ENCODE measurements at regions not wholly inside any gene's neighbourhood (a gene's known extent, or its start where the extent isn't known, plus 50 kb on each side); places are given as distances from the start of the nearest gene placed in this dataset.
A peak's percentile ranks its signal among the peaks of the same experiment; 100 is the strongest.

DNA sequence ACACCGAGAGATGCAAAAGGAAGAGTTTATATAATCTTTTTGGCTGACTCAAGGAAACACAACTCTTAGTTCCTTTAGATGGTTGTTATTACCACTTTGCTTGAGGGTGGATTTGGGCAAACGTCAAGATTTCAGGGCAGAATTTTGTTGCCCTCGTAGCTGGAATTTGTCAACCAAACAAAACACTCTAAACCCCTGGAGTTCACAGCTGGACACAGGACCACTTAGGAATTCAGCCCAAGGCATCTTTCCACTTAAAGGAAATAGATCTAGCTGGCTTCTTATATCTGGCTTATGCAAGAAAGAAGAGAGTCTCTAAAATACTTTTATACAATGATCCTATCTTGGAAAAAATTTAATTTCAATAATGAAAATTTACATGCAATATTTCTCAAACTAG lies 237.8 kb upstream of the LRIG3 start:
- ChIA-PET CTCF (interaction anchor here (2.4 kb wide), 1 partner anchor 8 kb away, joined by 20 read pairs; no protein-coding TSS in a partner anchor), POLR2A (no interaction called here), RAD21 (ENCODE audit: low non-redundant PET in 1 of 2, low total read pairs in 2 of 2, uncharacterized antibody in 2 of 2, unreplicated experiment in 2 of 2) (no interaction called here)
- no peak for TF ChIP-seq YY1 (IDR thresholded peaks at IDR 0.05; ENCODE audit: extremely low read depth, insufficient replicate concordance, low read depth, low read length)
- Histone ChIP-seq H3K4me2 (ENCODE audit: low read length) (no peak overlapping the region), H3K4me3 (replicated peaks in 1 of 2; ENCODE audit: low read depth in 1 of 2, low read length in 2 of 2) (no peak overlapping the region), H3K36me3 (ENCODE audit: control insufficient read depth in 1 of 2, insufficient read depth in 2 of 2, low read length in 2 of 2) (no peaks in the 10 kb centered on the region), H3K9ac (ENCODE audit: low read length) (no peak overlapping the region), H2AFZ (ENCODE audit: low read depth, low read length, poor library complexity, severe bottlenecking) (no peak overlapping the region), H3K27ac (ENCODE audit: low read depth, low read length) (no peak overlapping the region), H3K79me2 (ENCODE audit: insufficient read depth, low read length) (no peaks in the 10 kb centered on the region), H3K9me2 (ENCODE audit: insufficient read depth) (no peaks in the 10 kb centered on the region), H3K9me3 (ENCODE audit: control insufficient read depth in 1 of 2, insufficient read depth in 1 of 2, low read depth in 1 of 2, low read length in 2 of 2) (no peaks in the 10 kb centered on the region), H3K4me1 (ENCODE audit: control insufficient read depth in 1 of 2, insufficient read depth in 2 of 2, low read length in 2 of 2) (no peaks in the 10 kb centered on the region), H3K27me3 (ENCODE audit: insufficient read depth, low read length) (no peaks in the 10 kb centered on the region), H4K20me1 (ENCODE audit: insufficient read depth) (no peaks in the 10 kb centered on the region)
- ATAC-seq (no peak), DNase-seq (ENCODE audit: low read depth, low spot score) (no peak)
- intact Hi-C loops (cut with micrococcal nuclease) = no loop called here
- no TSS peak for BruUV-seq (replicated peaks)

DNA sequence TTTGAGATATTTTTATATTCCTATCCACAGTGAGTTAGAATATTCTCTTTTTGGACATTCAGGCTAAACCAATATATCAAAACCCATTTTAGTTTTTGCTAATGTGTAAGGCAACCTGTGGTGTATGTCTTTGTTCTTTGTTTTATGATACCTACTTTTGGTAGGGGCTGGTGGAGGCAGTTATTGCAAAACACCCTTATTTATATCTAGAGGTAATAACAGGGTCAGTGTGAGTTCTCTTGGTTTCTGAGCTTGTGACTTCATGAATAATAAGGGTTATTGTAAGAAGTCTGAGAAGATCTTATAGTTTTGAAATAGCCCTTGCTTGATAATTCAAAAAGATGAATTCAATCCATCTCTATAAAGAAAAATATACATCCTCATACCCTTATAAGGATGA lies 235.1 kb upstream of the LRIG3 start:
- ChIA-PET CTCF (no interaction called here), POLR2A (no interaction called here), RAD21 (ENCODE audit: low non-redundant PET in 1 of 2, low total read pairs in 2 of 2, uncharacterized antibody in 2 of 2, unreplicated experiment in 2 of 2) (no interaction called here)
- Histone ChIP-seq H3K4me2 (ENCODE audit: low read length) (no peak overlapping the region), H3K4me3 (replicated peaks in 1 of 2; ENCODE audit: low read depth in 1 of 2, low read length in 2 of 2) (no peak overlapping the region), H3K9me2 (ENCODE audit: insufficient read depth) (no peaks in the 10 kb centered on the region), H3K27ac (ENCODE audit: low read depth, low read length) (no peak overlapping the region), H3K79me2 (ENCODE audit: insufficient read depth, low read length) (no peaks in the 10 kb centered on the region), H3K36me3 (ENCODE audit: control insufficient read depth in 1 of 2, insufficient read depth in 2 of 2, low read length in 2 of 2) (no peaks in the 10 kb centered on the region), H3K9me3 (ENCODE audit: control insufficient read depth in 1 of 2, insufficient read depth in 1 of 2, low read depth in 1 of 2, low read length in 2 of 2) (no peaks in the 10 kb centered on the region), H2AFZ (ENCODE audit: low read depth, low read length, poor library complexity, severe bottlenecking) (no peak overlapping the region), H4K20me1 (ENCODE audit: insufficient read depth) (no peaks in the 10 kb centered on the region), H3K27me3 (ENCODE audit: insufficient read depth, low read length) (no peaks in the 10 kb centered on the region), H3K9ac (ENCODE audit: low read length) (no peak overlapping the region), H3K4me1 (ENCODE audit: control insufficient read depth in 1 of 2, insufficient read depth in 2 of 2, low read length in 2 of 2) (no peaks in the 10 kb centered on the region)
- DNase-seq (ENCODE audit: low read depth, low spot score) (no peak), ATAC-seq (no peak)
- no peak for TF ChIP-seq ZFX (IDR thresholded peaks at IDR 0.05)
- TF ChIP-seq, protein P1, sequence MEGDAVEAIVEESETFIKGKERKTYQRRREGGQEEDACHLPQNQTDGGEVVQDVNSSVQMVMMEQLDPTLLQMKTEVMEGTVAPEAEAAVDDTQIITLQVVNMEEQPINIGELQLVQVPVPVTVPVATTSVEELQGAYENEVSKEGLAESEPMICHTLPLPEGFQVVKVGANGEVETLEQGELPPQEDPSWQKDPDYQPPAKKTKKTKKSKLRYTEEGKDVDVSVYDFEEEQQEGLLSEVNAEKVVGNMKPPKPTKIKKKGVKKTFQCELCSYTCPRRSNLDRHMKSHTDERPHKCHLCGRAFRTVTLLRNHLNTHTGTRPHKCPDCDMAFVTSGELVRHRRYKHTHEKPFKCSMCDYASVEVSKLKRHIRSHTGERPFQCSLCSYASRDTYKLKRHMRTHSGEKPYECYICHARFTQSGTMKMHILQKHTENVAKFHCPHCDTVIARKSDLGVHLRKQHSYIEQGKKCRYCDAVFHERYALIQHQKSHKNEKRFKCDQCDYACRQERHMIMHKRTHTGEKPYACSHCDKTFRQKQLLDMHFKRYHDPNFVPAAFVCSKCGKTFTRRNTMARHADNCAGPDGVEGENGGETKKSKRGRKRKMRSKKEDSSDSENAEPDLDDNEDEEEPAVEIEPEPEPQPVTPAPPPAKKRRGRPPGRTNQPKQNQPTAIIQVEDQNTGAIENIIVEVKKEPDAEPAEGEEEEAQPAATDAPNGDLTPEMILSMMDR (IDR thresholded peaks at IDR 0.05 in 2 of 3, conservative IDR thresholded peaks at IDR 0.05 in 1 of 3; ENCODE audit: borderline replicate concordance in 1 of 3, insufficient read depth in 1 of 3, low read depth in 2 of 3, low read length in 2 of 3) = no peak
- TF ChIP-seq POLR2AphosphoS5 (IDR thresholded peaks at IDR 0.05; ENCODE audit: low read depth, low read length) = no peak
- TF ChIP-seq ZNF274 (IDR thresholded peaks at IDR 0.05; ENCODE audit: low read depth, low read length) = peak; percentile 70
- intact Hi-C loops (cut with micrococcal nuclease) = no loop called here
- no TSS peak for BruUV-seq (replicated peaks)
